HG02588 (cell line): ENCODE measurements at regions not wholly inside any gene's neighbourhood (a gene's known extent, or its start where the extent isn't known, plus 50 kb on each side); places are given as distances from the start of the nearest gene placed in this dataset.

ENCODE experiments used
- ATAC-seq: cut with Tn5 transposase; IDR thresholded peaks from one replicate; pipeline ENCODE4 v1.9.1; 2021; ENCODE audit warnings: mild to moderate bottlenecking, moderate library complexity; ENCODE audit not compliant: unreplicated experiment

- ATAC-seq: no peak
Measured at GRCh38 chr4:153034681-153035080, 98.6 kb downstream of the FHDC1 start.

DNA sequence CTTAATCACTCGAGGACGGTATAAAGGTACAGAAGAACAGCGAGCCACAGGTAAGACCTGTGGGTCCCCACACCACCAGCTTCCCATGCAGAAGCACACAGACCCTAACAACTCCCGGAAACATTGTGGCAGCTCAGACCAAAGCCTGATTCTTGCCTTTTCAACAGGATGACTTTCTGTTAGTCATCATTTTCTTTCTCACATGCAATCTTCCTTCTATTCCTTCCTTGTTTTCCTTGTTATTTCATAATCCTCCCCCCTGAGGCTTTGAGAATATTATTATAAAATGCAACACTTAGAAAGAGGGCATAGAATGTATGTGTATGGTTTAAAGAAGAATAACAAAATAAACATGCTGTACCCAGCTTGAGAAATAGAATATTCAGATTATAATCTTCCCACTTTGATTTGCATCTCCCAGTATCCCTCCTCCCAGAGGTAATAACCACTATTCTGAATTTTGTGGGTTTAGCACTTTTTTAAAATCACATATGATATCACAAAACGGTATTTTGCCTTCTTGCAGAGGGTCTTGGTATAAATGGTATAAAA lies 100.9 kb downstream of the FHDC1 start:
- ATAC-seq: no peak

DNA sequence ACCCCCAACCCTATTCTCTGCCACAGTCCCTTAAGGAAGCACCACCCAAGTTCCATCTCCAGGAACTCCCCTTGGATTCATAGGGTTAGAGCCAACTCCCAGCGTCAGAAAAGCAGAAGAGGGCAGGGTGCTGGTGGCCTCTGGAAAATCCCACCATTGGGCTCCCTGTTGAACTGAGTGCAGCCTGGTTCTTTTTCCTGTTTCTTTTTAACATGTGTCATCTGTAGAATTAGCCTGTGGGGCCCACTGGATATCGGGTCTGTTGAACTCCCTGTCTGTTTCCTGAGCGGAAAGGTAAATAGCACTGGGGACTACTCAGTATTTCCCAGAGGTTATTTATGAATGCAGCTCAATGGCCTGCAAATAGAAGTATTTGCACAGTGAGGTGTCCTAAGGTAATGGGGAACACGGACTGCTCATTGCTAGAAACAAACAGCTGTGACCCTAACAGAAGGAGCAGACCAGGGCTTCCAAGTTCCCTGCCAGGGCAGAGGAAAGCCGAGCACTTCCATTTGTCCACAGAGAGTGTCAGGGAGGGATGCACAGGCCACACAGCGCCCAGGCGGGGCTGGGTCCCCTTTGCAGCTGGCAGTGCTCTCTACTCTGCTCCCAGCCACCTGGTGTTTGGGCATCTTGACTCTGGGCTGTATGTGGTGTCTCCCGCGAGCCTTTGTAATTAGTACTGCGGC lies 102.6 kb downstream of the FHDC1 start:
- ATAC-seq: no peak

GRCh38 chr4:153039542-153040185 lies 103.5 kb downstream of the FHDC1 start:
- ATAC-seq: no peak

DNA sequence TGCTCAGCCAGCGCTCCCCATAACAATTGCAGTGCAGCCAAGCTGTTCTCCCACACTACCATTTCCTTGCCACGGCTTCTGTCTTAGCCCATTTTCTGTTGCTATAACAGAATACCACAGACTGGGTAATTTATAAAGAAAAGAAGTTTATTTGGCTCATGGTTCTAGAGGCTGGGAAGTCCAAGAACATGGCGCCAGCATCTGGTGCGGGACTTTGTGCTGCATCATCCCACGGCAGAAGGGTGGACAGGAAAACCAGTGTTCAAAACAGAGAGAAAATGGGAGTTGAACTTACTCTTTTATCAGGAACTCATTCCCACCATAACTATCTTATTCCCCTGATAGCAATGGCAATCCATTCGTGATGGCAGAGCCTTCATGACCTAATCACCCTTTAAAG lies 104.6 kb downstream of the FHDC1 start:
- ATAC-seq: no peak

DNA sequence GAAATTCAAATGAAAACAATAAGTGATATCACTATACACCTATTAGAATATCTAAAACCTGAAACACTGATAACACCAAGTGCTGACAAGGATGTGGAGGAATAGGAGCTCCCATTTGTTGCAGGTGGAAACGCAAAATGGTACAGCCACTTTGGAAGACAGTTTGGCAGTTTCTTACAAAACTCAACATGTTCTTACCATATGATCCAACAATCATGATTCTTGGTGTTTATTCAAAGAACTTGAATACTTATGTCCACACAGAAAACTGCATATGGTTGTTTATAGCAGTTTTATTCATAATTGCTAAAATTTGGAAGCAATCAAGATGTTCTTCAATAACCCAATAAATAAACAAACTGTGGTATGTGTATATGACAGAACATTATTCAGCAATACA lies 107.9 kb downstream of the FHDC1 start:
- no peak for ATAC-seq

- ATAC-seq: peak; percentile 58
Measured at GRCh38 chr4:153045111-153045982, 109.2 kb downstream of the FHDC1 start.

DNA sequence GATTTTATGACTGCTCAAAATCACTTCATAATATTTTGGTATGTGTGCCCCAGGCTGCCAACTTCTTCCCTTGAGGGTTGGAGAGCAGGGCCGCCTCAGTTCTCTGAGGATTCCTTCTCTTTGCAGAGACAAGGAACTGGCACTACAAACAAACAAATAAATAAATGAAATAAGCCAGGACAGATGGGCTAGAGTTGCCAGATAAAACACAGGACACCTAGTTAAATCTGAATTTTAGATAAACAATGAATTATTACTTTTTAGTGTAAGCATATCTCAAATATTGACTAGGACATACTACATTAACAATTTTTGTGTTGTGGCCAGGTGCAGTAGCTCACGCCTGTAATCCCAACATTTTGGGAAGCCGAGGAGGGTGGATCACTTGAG lies 122.5 kb downstream of the FHDC1 start:
- no peak for ATAC-seq

- ATAC-seq: no peak
Measured at GRCh38 chr4:153060196-153060595, 124.1 kb downstream of the FHDC1 start.

- no peak for ATAC-seq
Measured at GRCh38 chr4:153061971-153062370, 125.8 kb downstream of the FHDC1 start.

GRCh38 chr4:153062652-153063168 lies 126.6 kb downstream of the FHDC1 start:
- ATAC-seq: no peak

- ATAC-seq: no peak
Measured at GRCh38 chr4:153063490-153063889, 127.4 kb downstream of the FHDC1 start.

- no peak for ATAC-seq
Measured at GRCh38 chr4:153064571-153064970, 128.4 kb downstream of the FHDC1 start.

GRCh38 chr4:153065276-153065675 lies 129.2 kb downstream of the FHDC1 start:
- ATAC-seq: no peak

- no peak for ATAC-seq
Measured at GRCh38 chr4:153067376-153067775, 131.3 kb downstream of the FHDC1 start.

- ATAC-seq: no peak
Measured at GRCh38 chr4:153068751-153069150, 132.6 kb downstream of the FHDC1 start.

- ATAC-seq: no peak
Measured at GRCh38 chr4:153071958-153072598, 132.2 kb upstream of the TRIM2 start.

- no peak for ATAC-seq
Measured at GRCh38 chr4:153072661-153073060, 131.6 kb upstream of the TRIM2 start.

DNA sequence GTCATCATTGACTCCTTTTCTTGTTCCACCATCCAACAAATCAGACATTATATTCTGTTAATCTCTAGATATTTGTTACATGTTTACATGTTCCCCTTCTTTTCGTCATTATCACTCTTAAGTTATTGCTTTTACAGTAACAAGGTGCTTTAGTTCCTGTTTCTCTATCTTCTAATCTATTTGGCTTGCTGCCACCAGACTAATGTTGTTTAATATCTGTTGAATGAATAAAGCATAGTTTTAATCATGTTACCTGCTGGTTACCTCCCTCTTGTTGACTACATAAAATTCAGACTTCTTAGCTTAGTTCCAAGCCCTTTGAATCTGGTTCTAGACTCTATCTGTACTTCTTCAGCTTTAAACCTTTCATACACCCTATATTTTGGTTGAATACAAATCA lies 129.8 kb upstream of the TRIM2 start:
- ATAC-seq: no peak

GRCh38 chr4:153074936-153075630 lies 129.2 kb upstream of the TRIM2 start:
- ATAC-seq: no peak
